GM23338 (cell line): ENCODE measurements at regions not wholly inside any gene's neighbourhood (a gene's known extent, or its start where the extent isn't known, plus 50 kb on each side); places are given as distances from the start of the nearest gene placed in this dataset.

Experiments used
- ATAC-seq: fragments of 200-7000 bp; cut with Tn5 transposase; 3 replicates; pipeline ENCODE4 v1.9.1; 2020
- DNase-seq: peaks from one replicate; pipeline ENCODE4 v3.0.0-alpha.2; 2015; ENCODE audit warnings: low spot score
- H2AFZ ChIP-seq: fragments of 200-600 bp; sonication (generic); 2 replicates; pipeline ENCODE4 v1.8.0; 2016; ENCODE audit warnings: antibody characterized with exemption, mild to moderate bottlenecking, moderate library complexity
- H3F3A ChIP-seq: fragments of 200-600 bp; sonication (generic); replicated peaks from 2 replicates; pipeline ENCODE4 v1.8.0; 2017; ENCODE audit warnings: antibody characterized with exemption, mixed run types, low read depth
- H3K27ac ChIP-seq: fragments of 200-600 bp; sonication (generic); 2 replicates; pipeline ENCODE4 v1.6.1; 2016; ENCODE audit warnings: low read depth
- H3K27me3 ChIP-seq: fragments of 200-600 bp; sonication (generic); 2 replicates; pipeline ENCODE4 v1.8.0; 2016; ENCODE audit warnings: mild to moderate bottlenecking, mixed run types, moderate library complexity; ENCODE audit not compliant: insufficient read depth
- H3K36me3 ChIP-seq: fragments of 200-600 bp; sonication (generic); 2 replicates; pipeline ENCODE4 v1.8.0; 2016; ENCODE audit warnings: mild to moderate bottlenecking; ENCODE audit not compliant: insufficient read depth
- H3K4me1 ChIP-seq: fragments of 200-600 bp; sonication (generic); 2 replicates; pipeline ENCODE4 v1.8.0; 2016; ENCODE audit warnings: mild to moderate bottlenecking, moderate library complexity; ENCODE audit not compliant: insufficient read depth
- H3K4me2 ChIP-seq: fragments of 200-600 bp; sonication (generic); 2 replicates; pipeline ENCODE4 v1.7.1; 2017; ENCODE audit warnings: mixed run types
- H3K4me3 ChIP-seq: fragments of 200-600 bp; sonication (generic); 2 replicates; pipeline ENCODE4 v1.6.1; 2016; ENCODE audit warnings: mixed run types
- H3K79me2 ChIP-seq: fragments of 200-600 bp; sonication (generic); replicated peaks from 2 replicates; pipeline ENCODE4 v1.8.0; 2017; ENCODE audit warnings: mild to moderate bottlenecking; ENCODE audit not compliant: insufficient read depth
- H3K9me2 ChIP-seq: fragments of 200-600 bp; sonication (generic); 2 replicates; pipeline ENCODE4 v1.8.0; 2017; ENCODE audit not compliant: insufficient read depth
- H4K20me1 ChIP-seq: fragments of 200-600 bp; sonication (generic); replicated peaks from 2 replicates; pipeline ENCODE4 v1.8.0; 2017; ENCODE audit warnings: mild to moderate bottlenecking; ENCODE audit not compliant: insufficient read depth
- H3K27ac Mint-ChIP-seq: 2 replicates; pipeline ENCODE4 v1.8.0; 2020; ENCODE audit warnings: inconsistent platforms, mild to moderate bottlenecking, moderate library complexity, mixed read lengths
- H3K27me3 Mint-ChIP-seq: 3 replicates; pipeline ENCODE4 v1.8.0; 2022; ENCODE audit warnings: low read depth, mild to moderate bottlenecking, moderate library complexity, mixed read lengths, inconsistent platforms; ENCODE audit not compliant: insufficient read depth, poor library complexity
- H3K36me3 Mint-ChIP-seq: 3 replicates; pipeline ENCODE4 v1.8.0; 2021; ENCODE audit warnings: low read depth, mild to moderate bottlenecking, inconsistent platforms, moderate library complexity, mixed read lengths
- H3K4me1 Mint-ChIP-seq: 3 replicates; pipeline ENCODE4 v1.8.0; 2020; ENCODE audit warnings: mild to moderate bottlenecking, inconsistent platforms, mixed read lengths
- H3K4me3 Mint-ChIP-seq: 3 replicates; pipeline ENCODE4 v1.8.0; 2021; ENCODE audit warnings: moderate library complexity, mild to moderate bottlenecking, inconsistent platforms, mixed read lengths
- H3K9me3 Mint-ChIP-seq: 3 replicates; pipeline ENCODE4 v1.8.0; 2020; ENCODE audit warnings: moderate library complexity, mild to moderate bottlenecking, inconsistent platforms, mixed read lengths
- JUNB ChIP-seq: IDR thresholded peaks from one replicate; pipeline ENCODE4 v1.6.1; 2016; ENCODE audit warnings: antibody characterized with exemption; ENCODE audit not compliant: unreplicated experiment
- POLR2AphosphoS5 ChIP-seq: IDR thresholded peaks from 2 replicates; pipeline ENCODE4 v1.6.1; 2016; ENCODE audit warnings: antibody characterized with exemption, low read depth
- STAT1 ChIP-seq: IDR thresholded peaks from one replicate; pipeline ENCODE4 v1.6.1; 2016; ENCODE audit warnings: antibody characterized with exemption; ENCODE audit not compliant: unreplicated experiment
- ZNF331 ChIP-seq: fragments of 250-450 bp; sonication (Bioruptor Pico); IDR thresholded peaks from 2 replicates; pipeline ENCODE4 v1.5.0; 2020; ENCODE audit warnings: low read depth, mild to moderate bottlenecking, moderate library complexity
- TF ChIP-seq, protein P1 (sequence below): IDR thresholded peaks from 2 replicates; pipeline ENCODE4 v1.6.1; 2016; ENCODE audit warnings: antibody characterized with exemption
- TF ChIP-seq, protein P2 (sequence below): fragments of 250-450 bp; sonication (Bioruptor Pico); IDR thresholded peaks from 2 replicates; pipeline ENCODE4 v1.5.0; 2020; ENCODE audit warnings: mild to moderate bottlenecking, moderate library complexity

DNA sequence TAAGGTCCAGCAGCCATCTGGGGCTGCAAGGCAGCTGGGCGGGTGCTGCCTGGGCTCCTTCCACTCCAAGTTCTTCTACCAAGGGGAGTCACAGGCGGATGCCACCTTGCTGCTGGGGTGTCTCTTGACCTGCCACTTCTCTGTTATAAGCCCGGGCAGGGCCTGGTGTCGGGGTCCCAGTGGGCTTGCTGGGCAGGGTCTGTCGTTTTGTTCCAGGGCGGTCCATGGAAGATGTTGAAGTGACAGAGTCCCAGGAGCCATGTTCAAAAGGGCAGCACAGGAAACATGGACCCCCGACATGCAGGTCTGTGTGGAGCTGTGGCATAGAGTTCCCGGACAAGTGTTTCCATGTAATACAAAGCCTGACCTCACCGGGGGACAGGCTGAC lies 91.1 kb downstream of the TNFRSF13B start:
- H3F3A ChIP-seq, result no peaks in the 10 kb centered on the region
- H3K27ac Mint-ChIP-seq, result no peak overlapping the region
- H3K27me3 ChIP-seq, result no peaks in the 10 kb centered on the region
- H3K4me1 ChIP-seq, result no peaks in the 10 kb centered on the region
- peaks cover 2% of the 10 kb centered on the region for H3K27me3 Mint-ChIP-seq
- H3K27ac ChIP-seq, result no peak overlapping the region
- no peaks in the 10 kb centered on the region for H3K9me3 Mint-ChIP-seq
- H3K79me2 ChIP-seq, result no peaks in the 10 kb centered on the region
- TF ChIP-seq, protein P1, sequence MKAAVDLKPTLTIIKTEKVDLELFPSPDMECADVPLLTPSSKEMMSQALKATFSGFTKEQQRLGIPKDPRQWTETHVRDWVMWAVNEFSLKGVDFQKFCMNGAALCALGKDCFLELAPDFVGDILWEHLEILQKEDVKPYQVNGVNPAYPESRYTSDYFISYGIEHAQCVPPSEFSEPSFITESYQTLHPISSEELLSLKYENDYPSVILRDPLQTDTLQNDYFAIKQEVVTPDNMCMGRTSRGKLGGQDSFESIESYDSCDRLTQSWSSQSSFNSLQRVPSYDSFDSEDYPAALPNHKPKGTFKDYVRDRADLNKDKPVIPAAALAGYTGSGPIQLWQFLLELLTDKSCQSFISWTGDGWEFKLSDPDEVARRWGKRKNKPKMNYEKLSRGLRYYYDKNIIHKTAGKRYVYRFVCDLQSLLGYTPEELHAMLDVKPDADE, result no peak
- no peak for TF ChIP-seq POLR2AphosphoS5
- TF ChIP-seq, protein P2, sequence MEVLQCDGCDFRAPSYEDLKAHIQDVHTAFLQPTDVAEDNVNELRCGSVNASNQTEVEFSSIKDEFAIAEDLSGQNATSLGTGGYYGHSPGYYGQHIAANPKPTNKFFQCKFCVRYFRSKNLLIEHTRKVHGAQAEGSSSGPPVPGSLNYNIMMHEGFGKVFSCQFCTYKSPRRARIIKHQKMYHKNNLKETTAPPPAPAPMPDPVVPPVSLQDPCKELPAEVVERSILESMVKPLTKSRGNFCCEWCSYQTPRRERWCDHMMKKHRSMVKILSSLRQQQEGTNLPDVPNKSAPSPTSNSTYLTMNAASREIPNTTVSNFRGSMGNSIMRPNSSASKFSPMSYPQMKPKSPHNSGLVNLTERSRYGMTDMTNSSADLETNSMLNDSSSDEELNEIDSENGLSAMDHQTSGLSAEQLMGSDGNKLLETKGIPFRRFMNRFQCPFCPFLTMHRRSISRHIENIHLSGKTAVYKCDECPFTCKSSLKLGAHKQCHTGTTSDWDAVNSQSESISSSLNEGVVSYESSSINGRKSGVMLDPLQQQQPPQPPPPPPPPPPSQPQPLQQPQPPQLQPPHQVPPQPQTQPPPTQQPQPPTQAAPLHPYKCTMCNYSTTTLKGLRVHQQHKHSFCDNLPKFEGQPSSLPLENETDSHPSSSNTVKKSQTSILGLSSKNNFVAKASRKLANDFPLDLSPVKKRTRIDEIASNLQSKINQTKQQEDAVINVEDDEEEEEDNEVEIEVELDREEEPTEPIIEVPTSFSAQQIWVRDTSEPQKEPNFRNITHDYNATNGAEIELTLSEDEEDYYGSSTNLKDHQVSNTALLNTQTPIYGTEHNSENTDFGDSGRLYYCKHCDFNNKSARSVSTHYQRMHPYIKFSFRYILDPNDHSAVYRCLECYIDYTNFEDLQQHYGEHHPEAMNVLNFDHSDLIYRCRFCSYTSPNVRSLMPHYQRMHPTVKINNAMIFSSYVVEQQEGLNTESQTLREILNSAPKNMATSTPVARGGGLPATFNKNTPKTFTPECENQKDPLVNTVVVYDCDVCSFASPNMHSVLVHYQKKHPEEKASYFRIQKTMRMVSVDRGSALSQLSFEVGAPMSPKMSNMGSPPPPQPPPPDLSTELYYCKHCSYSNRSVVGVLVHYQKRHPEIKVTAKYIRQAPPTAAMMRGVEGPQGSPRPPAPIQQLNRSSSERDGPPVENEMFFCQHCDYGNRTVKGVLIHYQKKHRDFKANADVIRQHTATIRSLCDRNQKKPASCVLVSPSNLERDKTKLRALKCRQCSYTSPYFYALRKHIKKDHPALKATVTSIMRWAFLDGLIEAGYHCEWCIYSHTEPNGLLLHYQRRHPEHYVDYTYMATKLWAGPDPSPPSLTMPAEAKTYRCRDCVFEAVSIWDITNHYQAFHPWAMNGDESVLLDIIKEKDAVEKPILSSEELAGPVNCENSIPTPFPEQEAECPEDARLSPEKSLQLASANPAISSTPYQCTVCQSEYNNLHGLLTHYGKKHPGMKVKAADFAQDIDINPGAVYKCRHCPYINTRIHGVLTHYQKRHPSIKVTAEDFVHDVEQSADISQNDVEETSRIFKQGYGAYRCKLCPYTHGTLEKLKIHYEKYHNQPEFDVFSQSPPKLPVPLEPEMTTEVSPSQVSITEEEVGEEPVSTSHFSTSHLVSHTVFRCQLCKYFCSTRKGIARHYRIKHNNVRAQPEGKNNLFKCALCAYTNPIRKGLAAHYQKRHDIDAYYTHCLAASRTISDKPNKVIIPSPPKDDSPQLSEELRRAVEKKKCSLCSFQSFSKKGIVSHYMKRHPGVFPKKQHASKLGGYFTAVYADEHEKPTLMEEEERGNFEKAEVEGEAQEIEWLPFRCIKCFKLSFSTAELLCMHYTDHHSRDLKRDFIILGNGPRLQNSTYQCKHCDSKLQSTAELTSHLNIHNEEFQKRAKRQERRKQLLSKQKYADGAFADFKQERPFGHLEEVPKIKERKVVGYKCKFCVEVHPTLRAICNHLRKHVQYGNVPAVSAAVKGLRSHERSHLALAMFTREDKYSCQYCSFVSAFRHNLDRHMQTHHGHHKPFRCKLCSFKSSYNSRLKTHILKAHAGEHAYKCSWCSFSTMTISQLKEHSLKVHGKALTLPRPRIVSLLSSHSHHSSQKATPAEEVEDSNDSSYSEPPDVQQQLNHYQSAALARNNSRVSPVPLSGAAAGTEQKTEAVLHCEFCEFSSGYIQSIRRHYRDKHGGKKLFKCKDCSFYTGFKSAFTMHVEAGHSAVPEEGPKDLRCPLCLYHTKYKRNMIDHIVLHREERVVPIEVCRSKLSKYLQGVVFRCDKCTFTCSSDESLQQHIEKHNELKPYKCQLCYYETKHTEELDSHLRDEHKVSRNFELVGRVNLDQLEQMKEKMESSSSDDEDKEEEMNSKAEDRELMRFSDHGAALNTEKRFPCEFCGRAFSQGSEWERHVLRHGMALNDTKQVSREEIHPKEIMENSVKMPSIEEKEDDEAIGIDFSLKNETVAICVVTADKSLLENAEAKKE, result no peak
- no peak for TF ChIP-seq ZNF331 (CRISPR knock-in tag)
- TF ChIP-seq JUNB, result no peak
- TF ChIP-seq STAT1, result no peak
- H3K36me3 Mint-ChIP-seq, result no peaks in the 10 kb centered on the region
- no peak overlapping the region for H2AFZ ChIP-seq
- no peak overlapping the region for H3K4me3 Mint-ChIP-seq
- no peaks in the 10 kb centered on the region for H3K36me3 ChIP-seq
- ATAC-seq (no peak), DNase-seq (no peak)
- H3K4me2 ChIP-seq, result no peak overlapping the region
- H3K9me2 ChIP-seq, result no peaks in the 10 kb centered on the region
- no peaks in the 10 kb centered on the region for H3K4me1 Mint-ChIP-seq
- H4K20me1 ChIP-seq, result no peaks in the 10 kb centered on the region
- no peak overlapping the region for H3K4me3 ChIP-seq
